Keratinocyte (primary cell): ENCODE measurements at regions not wholly inside any gene's neighbourhood (a gene's known extent, or its start where the extent isn't known, plus 50 kb on each side); places are given as distances from the start of the nearest gene placed in this dataset.

ENCODE experiments used
- CTCF ChIP-seq, 3 experiments: IDR thresholded peaks in 1 of 3; conservative IDR thresholded peaks in 1 of 3; optimal IDR thresholded peaks in 1 of 3; 2 replicates in 2 of 3; 3 replicates in 1 of 3; pipeline versions ENCODE3 to v1.5.1; 2011; ENCODE audit warnings: low read length in 3 of 3, mild to moderate bottlenecking in 3 of 3, moderate library complexity in 2 of 3, control low read depth in 1 of 3, inconsistent platforms in 1 of 3; ENCODE audit not compliant: insufficient read depth in 2 of 3; ENCODE audit errors: extremely low read depth in 1 of 3
- EZH2 ChIP-seq: IDR thresholded peaks from one replicate; pipeline ENCODE4 v1.6.1; 2012; ENCODE audit warnings: inconsistent platforms, mild to moderate bottlenecking, low read length, moderate library complexity

GRCh38 chr14:38704220-38704619, 398.8 kb downstream of the SEC23A start:
- no peak for TF ChIP-seq CTCF (optimal IDR thresholded peaks at IDR 0.05 in 1 of 3, IDR thresholded peaks at IDR 0.05 in 1 of 3, conservative IDR thresholded peaks at IDR 0.05 in 1 of 3; ENCODE audit: extremely low read depth in 1 of 3, insufficient read depth in 2 of 3, low read length in 3 of 3)
- TF ChIP-seq EZH2, result no peak
